GM18858 (cell line): ENCODE measurements at regions not wholly inside any gene's neighbourhood (a gene's known extent, or its start where the extent isn't known, plus 50 kb on each side); places are given as distances from the start of the nearest gene placed in this dataset.
"Not testable (repeated sequence)": the region's sequence is repeated elsewhere in the genome, so short reads cannot be mapped to it uniquely, and the experiment has no call there.

Experiments used
- ATAC-seq: cut with Tn5 transposase; IDR thresholded peaks from one replicate; pipeline ENCODE4 v1.9.1; 2021; ENCODE audit not compliant: unreplicated experiment

GRCh38 chr5:174503086-174503460 is 221.3 kb upstream of the MSX2 start:
- no peak for ATAC-seq

GRCh38 chr5:174503461-174504265 is 220.7 kb upstream of the MSX2 start:
- ATAC-seq, result no peak

GRCh38 chr5:174504266-174504726 is 220.1 kb upstream of the MSX2 start:
- ATAC-seq, result no peak

GRCh38 chr5:174505621-174506020 is 218.8 kb upstream of the MSX2 start:
- no peak for ATAC-seq

GRCh38 chr5:174510782-174511453 is 213.5 kb upstream of the MSX2 start:
- ATAC-seq, result not testable (repeated sequence)

- ATAC-seq, result no peak
Observed at GRCh38 chr5:174511714-174512253, 212.6 kb upstream of the MSX2 start.

- no peak for ATAC-seq
Observed at GRCh38 chr5:174514325-174514724, 210.1 kb upstream of the MSX2 start.

- no peak for ATAC-seq
Observed at GRCh38 chr5:174514983-174515394, 209.4 kb upstream of the MSX2 start.

- no peak for ATAC-seq
Observed at GRCh38 chr5:174516741-174517140, 207.6 kb upstream of the MSX2 start.

- ATAC-seq, result no peak
Observed at GRCh38 chr5:174518512-174518911, 205.9 kb upstream of the MSX2 start.

- no peak for ATAC-seq
Observed at GRCh38 chr5:174520420-174521396, 203.7 kb upstream of the MSX2 start.

- ATAC-seq, result no peak
Observed at GRCh38 chr5:174521449-174521848, 202.9 kb upstream of the MSX2 start.

GRCh38 chr5:174522480-174523260 is 201.7 kb upstream of the MSX2 start:
- ATAC-seq, result no peak

- ATAC-seq, result no peak
Observed at GRCh38 chr5:174523311-174524071, 200.9 kb upstream of the MSX2 start.

GRCh38 chr5:174524351-174524750 is 200.0 kb upstream of the MSX2 start:
- ATAC-seq, result no peak

- ATAC-seq, result no peak
Observed at GRCh38 chr5:174526177-174526576, 198.2 kb upstream of the MSX2 start.

- no peak for ATAC-seq
Observed at GRCh38 chr5:174527916-174528540, 196.4 kb upstream of the MSX2 start.

GRCh38 chr5:174528821-174529544 is 195.4 kb upstream of the MSX2 start:
- no peak for ATAC-seq
